Stimulated activated CD4-positive, alpha-beta T cell treated with anti-CD3 and anti-CD28 coated beads, TNF-alpha, amount 100 ng/mL, for 24 hours (primary cell): ENCODE measurements at regions not wholly inside any gene's neighbourhood (a gene's known extent, or its start where the extent isn't known, plus 50 kb on each side); places are given as distances from the start of the nearest gene placed in this dataset.

Experiments
- DNase-seq, 3 experiments: peaks; one replicate each; pipeline ENCODE4 v3.0.0-alpha.2; 2020; ENCODE audit warnings: low read depth in 3 of 3

DNA sequence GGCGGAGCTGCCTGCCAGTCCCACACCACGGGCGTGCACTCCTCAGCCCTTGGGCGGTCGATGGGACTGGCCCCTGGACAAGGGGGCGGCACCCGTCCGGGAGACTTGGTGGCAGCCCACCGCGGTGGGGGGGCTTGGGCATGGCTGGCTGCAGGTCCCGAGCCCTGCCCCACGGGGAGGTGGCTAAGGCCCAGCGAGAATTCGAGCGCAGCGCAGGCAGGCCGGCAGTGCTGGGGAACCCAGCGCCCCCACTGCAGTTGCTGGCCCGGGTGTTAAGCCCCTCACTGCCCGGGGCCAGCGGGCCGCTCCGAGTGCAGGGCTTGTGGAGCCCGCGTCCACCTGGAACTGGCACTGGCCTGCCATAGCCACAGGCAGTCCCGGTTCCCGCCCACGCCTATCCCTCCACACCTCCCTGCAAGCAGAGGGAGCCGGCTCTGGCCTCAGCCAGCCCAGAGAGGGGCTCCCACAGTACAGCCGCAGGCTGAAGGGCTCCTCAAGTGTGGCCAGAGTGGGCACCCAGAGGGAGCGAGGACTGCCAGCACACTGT, 742.9 kb upstream of the DDX18 start:
- DNase-seq, result no peak

- DNase-seq, result no peak
Observed at GRCh38 chr2:117074756-117075155, 739.7 kb upstream of the DDX18 start.

GRCh38 chr2:117085256-117085655, 729.2 kb upstream of the DDX18 start:
- no peak for DNase-seq

DNA sequence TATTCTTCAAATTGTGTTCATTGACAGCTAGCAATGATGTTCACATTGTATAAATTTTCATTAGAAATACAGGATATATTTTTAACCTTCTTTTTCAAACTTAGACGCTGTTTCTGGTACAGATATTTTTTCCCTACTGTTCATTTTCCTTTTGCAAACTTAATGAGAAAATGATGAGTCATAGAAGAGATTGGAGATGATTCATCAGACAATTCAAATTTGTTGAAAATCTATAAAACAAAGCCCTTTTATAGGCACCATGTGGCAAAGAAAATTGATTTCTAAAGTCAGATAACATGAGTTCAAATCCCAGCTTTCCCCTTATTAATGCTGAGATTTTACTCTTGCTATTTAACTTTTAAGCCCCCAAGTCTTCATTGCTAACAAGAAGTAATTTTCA, 728.8 kb upstream of the DDX18 start:
- no peak for DNase-seq

DNA sequence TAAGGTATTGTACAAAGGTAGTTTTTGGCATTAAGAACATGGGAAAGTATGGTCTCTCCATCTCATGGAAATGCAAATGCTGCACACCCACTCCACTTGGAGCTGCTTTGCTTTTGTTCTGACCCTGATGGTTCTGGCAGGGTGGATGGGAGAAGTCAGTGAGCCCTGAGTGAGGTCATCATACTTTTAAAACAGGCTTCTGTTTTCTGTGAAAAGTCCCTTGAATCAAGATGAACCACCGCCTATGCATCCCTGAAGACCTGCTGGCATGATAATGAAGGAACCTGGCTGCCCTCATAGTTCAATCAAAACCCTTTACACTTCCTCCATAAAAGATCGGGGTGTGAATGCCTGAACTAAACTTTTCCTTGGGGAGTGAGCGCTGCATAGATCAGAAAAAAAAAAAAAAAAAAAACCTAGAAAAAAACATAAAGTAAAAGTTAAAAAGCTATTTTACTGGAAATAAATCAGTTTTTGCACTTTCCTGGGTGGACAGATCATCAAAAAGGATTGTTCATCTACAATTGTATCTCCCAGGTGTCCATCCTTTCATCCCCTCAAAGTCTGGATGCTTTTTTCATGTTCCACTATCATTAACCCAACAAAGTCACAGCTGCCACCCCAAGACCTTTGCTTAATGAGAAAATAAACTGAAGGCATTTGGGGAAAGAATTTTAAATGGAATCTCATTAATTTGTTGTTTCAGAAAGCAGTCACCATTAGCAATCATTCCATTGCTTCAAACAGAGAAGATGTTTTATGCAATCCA, 728.1 kb upstream of the DDX18 start:
- DNase-seq, result no peak

- DNase-seq, result no peak
Observed at GRCh38 chr2:117086943-117087250, 727.6 kb upstream of the DDX18 start.

- no peak for DNase-seq
Observed at GRCh38 chr2:117087535-117088291, 726.8 kb upstream of the DDX18 start.

GRCh38 chr2:117091041-117091837, 723.3 kb upstream of the DDX18 start:
- DNase-seq, result no peak

DNA sequence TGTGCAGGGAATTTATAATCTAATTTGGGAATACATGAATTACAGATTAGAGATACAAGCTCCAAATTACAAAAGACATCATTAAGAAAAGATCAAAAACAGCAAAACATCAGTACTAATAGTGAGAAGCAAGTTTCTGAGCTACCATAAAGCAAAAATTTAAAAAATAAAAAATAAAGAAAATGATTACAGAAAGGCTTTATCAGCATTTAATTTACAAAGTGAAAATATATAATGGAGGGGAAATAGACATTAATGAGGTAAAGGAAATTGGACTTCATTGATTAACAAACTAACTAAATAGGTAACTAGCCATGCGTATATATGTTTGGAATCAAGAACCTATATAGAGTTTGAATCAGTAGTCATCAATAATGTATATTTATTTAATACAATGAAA, 712.9 kb upstream of the DDX18 start:
- no peak for DNase-seq

- no peak for DNase-seq
Observed at GRCh38 chr2:117108741-117109267, 705.7 kb upstream of the DDX18 start.

- no peak for DNase-seq
Observed at GRCh38 chr2:117118994-117119393, 695.5 kb upstream of the DDX18 start.

DNA sequence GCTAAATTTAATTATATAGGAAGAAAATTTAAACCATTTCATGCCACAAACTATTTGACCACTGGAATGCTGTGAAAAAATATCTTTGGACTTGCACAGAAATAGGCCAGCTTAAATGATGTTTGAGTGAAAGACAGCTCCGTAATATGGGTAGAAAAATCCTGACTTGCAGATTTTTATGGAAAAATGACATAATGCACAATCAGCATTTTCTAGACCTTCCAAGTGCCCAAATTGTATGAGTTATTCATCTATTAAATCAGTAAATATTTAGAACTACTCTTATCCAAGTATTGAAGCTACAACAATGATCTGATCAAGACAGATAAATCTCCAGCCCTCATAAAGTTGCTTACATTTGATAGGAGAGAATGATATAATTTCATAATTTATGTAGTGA, 691.1 kb upstream of the DDX18 start:
- no peak for DNase-seq

- DNase-seq, result no peak
Observed at GRCh38 chr2:117126656-117127055, 687.8 kb upstream of the DDX18 start.

GRCh38 chr2:117127680-117128079, 686.8 kb upstream of the DDX18 start:
- no peak for DNase-seq

- DNase-seq, result no peak
Observed at GRCh38 chr2:117128461-117128860, 686.0 kb upstream of the DDX18 start.

- no peak for DNase-seq
Observed at GRCh38 chr2:117137371-117137770, 677.1 kb upstream of the DDX18 start.

DNA sequence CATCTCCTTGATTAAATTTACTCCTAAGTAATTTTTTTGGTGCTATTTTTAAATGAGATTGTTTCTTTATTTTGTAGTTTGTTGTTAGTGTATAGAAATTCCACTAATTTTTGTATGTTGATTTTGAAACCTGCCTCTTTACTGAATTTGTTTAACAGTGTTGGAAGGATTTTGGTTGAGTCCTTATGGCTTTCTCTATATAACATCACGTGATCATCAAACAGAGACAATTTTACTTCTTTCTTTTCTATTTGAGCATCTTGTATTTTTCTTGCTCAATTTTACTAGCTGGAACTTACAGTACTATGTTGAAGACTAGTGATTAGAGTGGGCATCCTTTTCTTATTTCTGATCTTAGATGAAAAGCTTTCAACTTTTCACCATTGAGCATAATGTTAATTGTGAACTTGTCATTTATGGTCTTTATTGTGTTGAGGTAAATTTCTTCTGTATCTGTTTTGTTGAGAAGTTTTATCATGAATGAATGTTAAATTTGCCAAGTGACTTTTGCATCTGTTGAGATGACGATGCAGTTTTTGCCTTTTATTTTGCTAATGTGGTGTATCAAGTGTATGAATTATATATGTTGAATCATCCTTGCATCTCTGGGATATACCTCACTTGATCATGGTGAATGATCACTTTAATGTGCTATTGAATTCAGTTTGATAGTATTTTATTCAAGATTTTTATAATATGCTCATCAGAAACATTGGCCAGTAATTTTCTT, 645.3 kb upstream of the DDX18 start:
- DNase-seq, result no peak

GRCh38 chr2:117170897-117171296, 643.6 kb upstream of the DDX18 start:
- no peak for DNase-seq

- no peak for DNase-seq
Observed at GRCh38 chr2:117179405-117179804, 635.1 kb upstream of the DDX18 start.

GRCh38 chr2:117190856-117191559, 623.5 kb upstream of the DDX18 start:
- no peak for DNase-seq

DNA sequence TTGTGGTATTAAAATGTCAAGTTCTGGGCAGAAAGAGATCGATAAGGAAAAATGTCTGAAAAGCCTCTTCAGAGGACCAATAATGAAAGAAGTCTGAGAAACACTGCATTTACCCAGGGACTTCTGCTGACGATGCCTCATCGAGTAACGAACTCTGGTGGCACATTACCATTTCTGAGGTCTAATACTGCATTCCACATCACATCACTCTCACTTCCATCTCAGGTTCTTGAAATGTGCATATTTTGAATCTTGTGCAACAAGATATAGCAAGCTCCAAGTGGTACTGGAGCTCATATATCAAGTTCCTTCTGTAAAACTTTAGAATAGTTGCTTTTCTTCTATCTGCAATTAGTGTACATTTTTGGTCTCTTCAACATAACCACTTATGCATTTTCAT, 619.1 kb upstream of the DDX18 start:
- no peak for DNase-seq
